Thoracic aorta (tissue), 2 donors: ENCODE measurements at regions not wholly inside any gene's neighbourhood (a gene's known extent, or its start where the extent isn't known, plus 50 kb on each side); places are given as distances from the start of the nearest gene placed in this dataset.

Source experiments
- ATAC-seq: fragments of 150-250 bp; one replicate; pipeline ENCODE4 v1.8.0; 2017; ENCODE audit warnings: low read depth; ENCODE audit not compliant: insufficient number of reproducible peaks, low FRiP score
- DNase-seq: peaks from one replicate; pipeline ENCODE4 v3.0.0-alpha.2; 2020; ENCODE audit warnings: low spot score
- H3K27ac ChIP-seq, 2 donors: fragments of 200-600 bp; sonication (generic); 1 replicate in 1 of 2; 2 replicates in 1 of 2; pipeline ENCODE4 v1.5.1; 2016; ENCODE audit warnings: mild to moderate bottlenecking in 2 of 2, moderate library complexity in 2 of 2
- H3K27me3 ChIP-seq: fragments of 200-600 bp; sonication (generic); replicated peaks from 2 replicates; pipeline ENCODE4 v1.6.0; 2016; ENCODE audit warnings: mild to moderate bottlenecking; ENCODE audit not compliant: insufficient read depth
- H3K36me3 ChIP-seq: fragments of 200-600 bp; sonication (generic); one replicate; pipeline ENCODE4 v1.5.1; 2016
- H3K4me1 ChIP-seq, 2 donors: fragments of 200-600 bp; sonication (generic); 1 replicate in 1 of 2; 2 replicates in 1 of 2; pipeline versions ENCODE4 v1.5.1 to v1.6.0; 2016; ENCODE audit warnings: low read depth in 2 of 2, mild to moderate bottlenecking in 1 of 2; ENCODE audit not compliant: control insufficient read depth in 1 of 2
- H3K4me3 ChIP-seq: fragments of 200-600 bp; sonication (generic); 2 replicates; pipeline ENCODE4 v1.5.1; 2016; ENCODE audit warnings: mild to moderate bottlenecking
- H3K9me3 ChIP-seq: fragments of 200-600 bp; sonication (generic); 2 replicates; pipeline ENCODE4 v1.5.1; 2016
- TF ChIP-seq, protein P1 (sequence below): fragments of 200-600 bp; sonication (generic); IDR thresholded peaks from one replicate; pipeline ENCODE4 v1.5.1; 2019; ENCODE audit warnings: antibody characterized with exemption

DNA sequence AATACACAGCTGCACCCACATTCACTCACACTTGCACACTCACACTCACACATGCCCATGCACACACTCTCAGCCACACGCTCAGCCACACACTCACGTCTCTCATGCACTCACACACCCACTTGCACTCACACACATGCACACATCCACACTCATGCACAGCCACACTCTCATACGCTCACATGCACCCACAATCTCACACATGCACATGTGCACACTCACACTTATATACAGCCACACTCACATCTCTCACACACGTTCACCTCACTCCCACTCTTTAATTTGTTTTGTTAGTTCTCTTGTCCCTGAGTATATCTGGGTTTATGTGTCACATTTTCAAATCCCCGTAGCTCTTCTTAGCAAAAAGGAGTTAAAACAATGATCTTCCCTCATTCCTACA is 114.9 kb downstream of the LRATD1 start:
- ATAC-seq (no peak), DNase-seq (no peak)
- Histone ChIP-seq H3K27me3 (no peaks in the 10 kb centered on the region), H3K4me3 (no peak overlapping the region), H3K27ac (no peak overlapping the region), H3K36me3 (no peaks in the 10 kb centered on the region), H3K4me1 (no peaks in the 10 kb centered on the region), H3K9me3 (no peaks in the 10 kb centered on the region)
- TF ChIP-seq, protein P1, sequence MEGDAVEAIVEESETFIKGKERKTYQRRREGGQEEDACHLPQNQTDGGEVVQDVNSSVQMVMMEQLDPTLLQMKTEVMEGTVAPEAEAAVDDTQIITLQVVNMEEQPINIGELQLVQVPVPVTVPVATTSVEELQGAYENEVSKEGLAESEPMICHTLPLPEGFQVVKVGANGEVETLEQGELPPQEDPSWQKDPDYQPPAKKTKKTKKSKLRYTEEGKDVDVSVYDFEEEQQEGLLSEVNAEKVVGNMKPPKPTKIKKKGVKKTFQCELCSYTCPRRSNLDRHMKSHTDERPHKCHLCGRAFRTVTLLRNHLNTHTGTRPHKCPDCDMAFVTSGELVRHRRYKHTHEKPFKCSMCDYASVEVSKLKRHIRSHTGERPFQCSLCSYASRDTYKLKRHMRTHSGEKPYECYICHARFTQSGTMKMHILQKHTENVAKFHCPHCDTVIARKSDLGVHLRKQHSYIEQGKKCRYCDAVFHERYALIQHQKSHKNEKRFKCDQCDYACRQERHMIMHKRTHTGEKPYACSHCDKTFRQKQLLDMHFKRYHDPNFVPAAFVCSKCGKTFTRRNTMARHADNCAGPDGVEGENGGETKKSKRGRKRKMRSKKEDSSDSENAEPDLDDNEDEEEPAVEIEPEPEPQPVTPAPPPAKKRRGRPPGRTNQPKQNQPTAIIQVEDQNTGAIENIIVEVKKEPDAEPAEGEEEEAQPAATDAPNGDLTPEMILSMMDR: no peak

DNA sequence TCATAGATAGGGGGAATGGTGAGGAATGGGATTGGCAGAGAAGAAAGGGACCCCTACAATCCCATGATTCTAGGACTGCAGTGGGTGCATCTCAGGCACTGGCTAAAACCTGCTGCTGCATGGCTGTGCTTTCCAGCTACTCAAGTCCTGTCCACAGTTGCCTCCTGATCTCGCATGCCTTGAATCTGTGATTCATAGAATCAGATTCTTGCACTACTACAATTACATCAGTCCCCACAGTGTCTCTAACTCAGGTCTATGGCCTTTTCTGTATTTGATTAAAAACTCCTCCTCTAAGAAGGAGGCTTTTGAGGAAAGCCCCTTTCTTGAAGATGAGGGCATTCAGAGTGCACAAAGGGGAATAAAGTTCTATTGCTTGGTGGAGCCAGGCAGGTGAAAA is 117.4 kb downstream of the LRATD1 start:
- Histone ChIP-seq H3K4me3 (no peak overlapping the region), H3K36me3 (no peaks in the 10 kb centered on the region), H3K4me1 (no peaks in the 10 kb centered on the region), H3K27me3 (no peaks in the 10 kb centered on the region), H3K9me3 (no peaks in the 10 kb centered on the region), H3K27ac (no peak overlapping the region)
- TF ChIP-seq, protein P1: no peak
- DNase-seq (no peak), ATAC-seq (no peak)

DNA sequence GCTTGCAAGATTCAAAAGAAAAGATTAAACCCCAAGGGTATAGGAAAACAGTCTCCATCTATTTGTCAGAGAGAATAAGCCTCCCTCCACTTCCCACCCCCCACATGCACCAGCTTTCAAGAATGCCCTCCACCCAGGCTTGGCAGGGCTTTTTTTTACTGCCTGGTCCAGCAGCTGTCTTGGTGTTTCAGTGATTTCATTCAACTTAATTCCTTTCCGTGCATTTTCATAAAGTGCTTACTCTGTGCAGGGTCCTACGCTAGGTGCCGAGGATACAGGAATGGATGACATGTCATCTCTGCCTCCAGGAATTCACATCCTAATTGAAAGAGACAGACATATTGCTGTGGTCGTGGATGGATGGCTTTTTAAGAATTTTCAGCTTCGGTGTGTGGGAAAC is 117.9 kb downstream of the LRATD1 start:
- Histone ChIP-seq H3K27ac (no peak overlapping the region), H3K9me3 (no peaks in the 10 kb centered on the region), H3K27me3 (no peaks in the 10 kb centered on the region), H3K4me1 (no peaks in the 10 kb centered on the region), H3K4me3 (no peak overlapping the region), H3K36me3 (no peaks in the 10 kb centered on the region)
- ATAC-seq: no peak
- TF ChIP-seq, protein P1: no peak
- no peak for DNase-seq

DNA sequence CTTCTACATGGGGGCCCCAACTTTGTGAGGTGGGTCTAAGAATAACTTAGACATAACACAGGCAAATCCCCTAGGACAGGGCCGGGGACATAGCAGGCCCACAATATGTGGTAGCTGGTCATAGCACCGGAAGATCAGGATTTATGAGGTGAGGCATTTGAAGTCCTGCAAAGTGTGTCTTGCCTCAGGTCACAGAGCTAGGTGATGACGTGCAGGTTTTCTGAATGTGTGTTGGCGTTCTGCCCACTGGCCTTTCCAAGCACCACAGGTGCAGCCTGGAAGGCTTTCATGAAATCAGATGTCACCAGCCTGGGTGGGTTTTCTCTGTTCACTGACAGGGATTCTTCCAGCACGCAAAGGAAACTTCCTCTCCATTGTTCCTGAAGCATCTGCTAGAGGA is 119.1 kb downstream of the LRATD1 start:
- Histone ChIP-seq H3K4me1 (no peaks in the 10 kb centered on the region), H3K36me3 (no peaks in the 10 kb centered on the region), H3K9me3 (no peaks in the 10 kb centered on the region), H3K27me3 (no peaks in the 10 kb centered on the region), H3K4me3 (no peak overlapping the region), H3K27ac (no peak overlapping the region)
- DNase-seq (no peak), ATAC-seq (no peak)
- TF ChIP-seq, protein P1: no peak

DNA sequence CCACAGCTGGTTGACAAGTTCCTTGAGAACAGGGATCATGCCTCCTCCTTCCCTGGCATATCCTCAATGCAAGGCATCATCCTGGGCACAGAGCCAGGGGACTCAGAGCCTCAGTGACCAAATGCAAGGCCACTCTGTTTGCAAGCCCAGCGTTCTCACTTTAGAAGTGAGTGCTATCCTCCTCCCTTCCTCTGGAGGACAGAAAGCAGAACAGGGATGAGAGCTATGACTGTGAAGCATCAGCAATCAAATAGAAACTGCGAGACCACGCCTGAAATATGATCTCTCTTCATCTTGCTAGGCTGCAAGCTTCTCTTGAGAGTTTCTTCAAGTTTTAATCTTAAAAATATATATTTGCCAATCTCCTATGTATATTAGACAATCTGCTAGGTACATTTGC is 119.8 kb downstream of the LRATD1 start:
- no peaks in the 10 kb centered on the region for H3K27me3 ChIP-seq
- no peaks in the 10 kb centered on the region for H3K36me3 ChIP-seq
- no peak overlapping the region for H3K27ac ChIP-seq
- TF ChIP-seq, protein P1: no peak
- no peak for ATAC-seq
- no peaks in the 10 kb centered on the region for H3K4me1 ChIP-seq
- no peak overlapping the region for H3K4me3 ChIP-seq
- H3K9me3 ChIP-seq: no peaks in the 10 kb centered on the region
- no peak for DNase-seq
